ENCODE measurements at regions not wholly inside any gene's neighbourhood (a gene's known extent, or its start where the extent isn't known, plus 50 kb on each side); places are given as distances from the start of the nearest gene placed in this dataset.
A peak's percentile ranks its signal among the peaks of the same experiment; 100 is the strongest.
"Not testable (repeated sequence)": the region's sequence is repeated elsewhere in the genome, so short reads cannot be mapped to it uniquely, and the experiment has no call there.

GRCh38 chrX:114178126-114178525 is 405.8 kb upstream of the HTR2C start (continued):
- TF ChIP-seq CTCF (conservative IDR thresholded peaks at IDR 0.05; ENCODE audit: low read depth in 2 of 2): no peak
- TF ChIP-seq EZH2phosphoT487 (IDR thresholded peaks at IDR 0.05; ENCODE audit: unreplicated experiment): no peak
- TF ChIP-seq STAT1 (IDR thresholded peaks at IDR 0.05; ENCODE audit: unreplicated experiment): no peak
- no peak for TF ChIP-seq POLR2AphosphoS5 (IDR thresholded peaks at IDR 0.05; ENCODE audit: low read depth)
- TF ChIP-seq EZH2 (IDR thresholded peaks at IDR 0.05; ENCODE audit: low read depth, unreplicated experiment): no peak
- TF ChIP-seq ETS1 (IDR thresholded peaks at IDR 0.05): no peak

- H3K27me3 Mint-ChIP-seq (ENCODE audit: insufficient read depth, low read depth, poor library complexity); H3K27ac ChIP-seq (ENCODE audit: low read depth); H3K36me3 ChIP-seq (ENCODE audit: insufficient read depth); H3K27me3 ChIP-seq (ENCODE audit: insufficient read depth); H4K20me1 ChIP-seq (replicated peaks; ENCODE audit: insufficient read depth); H3K4me3 Mint-ChIP-seq; H3K27ac Mint-ChIP-seq; H3K4me1 Mint-ChIP-seq; H3K4me1 ChIP-seq (ENCODE audit: insufficient read depth); H3K4me3 ChIP-seq; H3F3A ChIP-seq (replicated peaks; ENCODE audit: low read depth); H3K9me2 ChIP-seq (ENCODE audit: insufficient read depth); ATAC-seq; H2AFZ ChIP-seq; H3K79me2 ChIP-seq (replicated peaks; ENCODE audit: insufficient read depth); H3K4me2 ChIP-seq: not testable (repeated sequence)
- peaks cover 23% of the 10 kb centered on the region for H3K9me3 Mint-ChIP-seq
- peak; percentile 20 for DNase-seq (ENCODE audit: low spot score)
- H3K36me3 Mint-ChIP-seq (ENCODE audit: low read depth): peaks cover 18% of the 10 kb centered on the region
These were observed 416.6 kb upstream of the HTR2C start for GRCh38 chrX:114167276-114167675.

GRCh38 chrX:114166601-114167000 is 417.3 kb upstream of the HTR2C start:
- Histone ChIP-seq H3K79me2 (replicated peaks; ENCODE audit: insufficient read depth) (no peaks in the 10 kb centered on the region), H2AFZ (no peak overlapping the region), H3K36me3 (ENCODE audit: insufficient read depth) (0 out of 2 replicates have a peak, but pooled peaks cover 6% of the 10 kb centered on the region), H3K9me2 (ENCODE audit: insufficient read depth) (no peaks in the 10 kb centered on the region), H4K20me1 (replicated peaks; ENCODE audit: insufficient read depth) (no peaks in the 10 kb centered on the region), H3K4me1 (ENCODE audit: insufficient read depth) (no peaks in the 10 kb centered on the region), H3K4me3 (no peak overlapping the region), H3K27me3 (ENCODE audit: insufficient read depth) (no peaks in the 10 kb centered on the region), H3K4me2 (no peak overlapping the region), H3F3A (replicated peaks; ENCODE audit: low read depth) (no peaks in the 10 kb centered on the region), H3K27ac (ENCODE audit: low read depth) (no peak overlapping the region)
- Mint-ChIP-seq H3K4me1 (no peaks in the 10 kb centered on the region; the same call in 2 of the 3 replicates), H3K9me3 (peaks cover 23% of the 10 kb centered on the region), H3K36me3 (ENCODE audit: low read depth) (peaks cover 18% of the 10 kb centered on the region), H3K4me3 (no peak overlapping the region), H3K27ac (no peak overlapping the region), H3K27me3 (ENCODE audit: insufficient read depth, low read depth, poor library complexity) (peaks cover 2% of the 10 kb centered on the region)
- DNase-seq (ENCODE audit: low spot score): no peak
- ATAC-seq: no peak
- TF ChIP-seq REST (IDR thresholded peaks at IDR 0.05; ENCODE audit: unreplicated experiment) (no peak), EZH2 (IDR thresholded peaks at IDR 0.05; ENCODE audit: low read depth, unreplicated experiment) (no peak), ZNF462 (CRISPR knock-in tag; IDR thresholded peaks at IDR 0.05) (no peak)

Measured in GM23338 (cell line).